Testis (tissue), 2 donors: ENCODE measurements at regions not wholly inside any gene's neighbourhood (a gene's known extent, or its start where the extent isn't known, plus 50 kb on each side); places are given as distances from the start of the nearest gene placed in this dataset.

Source experiments
- POLR2A ChIP-seq: fragments of 450-650 bp; IDR thresholded peaks from one replicate; pipeline ENCODE4 v1.6.1; 2017; ENCODE audit warnings: antibody characterized with exemption, mild to moderate bottlenecking, moderate library complexity
- TF ChIP-seq, protein P1 (sequence below), 3 experiments: fragments of 450-650 bp in 2 of 3; fragments of 200-600 bp in 1 of 3; sonication (generic) in 1 of 3; IDR thresholded peaks; one replicate each; pipeline ENCODE4 v1.5.1; 2016 to 2019; ENCODE audit warnings: antibody characterized with exemption in 3 of 3, mild to moderate bottlenecking in 2 of 3, moderate library complexity in 1 of 3

DNA sequence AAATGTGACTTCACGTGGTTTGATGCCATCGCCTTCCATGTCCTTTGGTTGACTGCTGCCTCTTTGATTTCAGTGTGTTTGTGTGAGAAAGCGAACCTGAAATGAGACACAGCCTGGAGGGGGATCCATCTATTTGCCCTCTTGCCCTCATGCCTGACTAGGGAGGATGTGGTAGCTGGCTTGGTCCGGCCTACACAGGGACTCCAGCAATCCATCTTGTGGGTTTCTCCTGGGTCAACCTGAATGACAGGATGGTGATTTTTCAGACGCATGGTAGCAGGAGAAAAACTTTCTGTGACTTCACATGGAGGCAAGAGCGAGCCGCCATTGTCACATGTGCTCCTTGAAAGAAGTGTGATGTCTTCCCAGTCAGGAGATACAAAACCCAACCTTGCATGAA is 117.9 kb upstream of the DNAH14 start:
- TF ChIP-seq, protein P1, sequence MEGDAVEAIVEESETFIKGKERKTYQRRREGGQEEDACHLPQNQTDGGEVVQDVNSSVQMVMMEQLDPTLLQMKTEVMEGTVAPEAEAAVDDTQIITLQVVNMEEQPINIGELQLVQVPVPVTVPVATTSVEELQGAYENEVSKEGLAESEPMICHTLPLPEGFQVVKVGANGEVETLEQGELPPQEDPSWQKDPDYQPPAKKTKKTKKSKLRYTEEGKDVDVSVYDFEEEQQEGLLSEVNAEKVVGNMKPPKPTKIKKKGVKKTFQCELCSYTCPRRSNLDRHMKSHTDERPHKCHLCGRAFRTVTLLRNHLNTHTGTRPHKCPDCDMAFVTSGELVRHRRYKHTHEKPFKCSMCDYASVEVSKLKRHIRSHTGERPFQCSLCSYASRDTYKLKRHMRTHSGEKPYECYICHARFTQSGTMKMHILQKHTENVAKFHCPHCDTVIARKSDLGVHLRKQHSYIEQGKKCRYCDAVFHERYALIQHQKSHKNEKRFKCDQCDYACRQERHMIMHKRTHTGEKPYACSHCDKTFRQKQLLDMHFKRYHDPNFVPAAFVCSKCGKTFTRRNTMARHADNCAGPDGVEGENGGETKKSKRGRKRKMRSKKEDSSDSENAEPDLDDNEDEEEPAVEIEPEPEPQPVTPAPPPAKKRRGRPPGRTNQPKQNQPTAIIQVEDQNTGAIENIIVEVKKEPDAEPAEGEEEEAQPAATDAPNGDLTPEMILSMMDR (IDR thresholded peaks at IDR 0.05) = no peak
- no peak for TF ChIP-seq POLR2A
